ENCODE measurements at regions not wholly inside any gene's neighbourhood (a gene's known extent, or its start where the extent isn't known, plus 50 kb on each side); places are given as distances from the start of the nearest gene placed in this dataset.

DNA sequence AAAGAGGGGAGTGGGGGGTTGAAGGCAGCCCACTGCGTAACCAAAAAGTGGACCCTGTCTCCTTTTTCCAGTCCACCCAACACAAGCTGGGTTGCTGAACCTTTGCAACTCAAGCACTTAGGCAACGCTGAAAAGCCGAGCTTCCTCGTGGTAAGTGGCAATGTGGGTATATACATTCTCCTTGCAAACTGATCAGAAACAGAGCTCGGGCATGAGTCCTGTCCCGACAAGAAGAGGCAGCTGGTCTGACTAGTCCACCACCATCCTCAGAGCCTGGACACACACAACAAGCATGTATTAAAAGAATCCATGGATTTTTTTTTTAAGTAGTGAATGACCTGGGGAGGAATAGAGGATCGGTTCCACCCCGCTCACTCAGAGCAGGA, 240.6 kb upstream of the ZNF507 start:
- TF ChIP-seq POLR2A (IDR thresholded peaks at IDR 0.05; ENCODE audit: low read depth, low read length) = no peak
- TF ChIP-seq TAF1 (IDR thresholded peaks at IDR 0.05; ENCODE audit: borderline replicate concordance, low read depth, low read length) = no peak
- no peak for TF ChIP-seq POLR2AphosphoS5 (IDR thresholded peaks at IDR 0.05; ENCODE audit: low read depth, low read length)

All from GM12892 (cell line).